ENCODE measurements at regions not wholly inside any gene's neighbourhood (a gene's known extent, or its start where the extent isn't known, plus 50 kb on each side); places are given as distances from the start of the nearest gene placed in this dataset.

GRCh38 chr5:116766470-116766947, 191.9 kb upstream of the SEMA6A start:
- intact Hi-C loops (cut with micrococcal nuclease), result no loop called here

- intact Hi-C loops (cut with micrococcal nuclease), result no loop called here
These were observed 190.8 kb upstream of the SEMA6A start for GRCh38 chr5:116765441-116765840.

GRCh38 chr5:116764941-116765340, 190.3 kb upstream of the SEMA6A start:
- intact Hi-C loops (cut with micrococcal nuclease), result no loop called here

DNA sequence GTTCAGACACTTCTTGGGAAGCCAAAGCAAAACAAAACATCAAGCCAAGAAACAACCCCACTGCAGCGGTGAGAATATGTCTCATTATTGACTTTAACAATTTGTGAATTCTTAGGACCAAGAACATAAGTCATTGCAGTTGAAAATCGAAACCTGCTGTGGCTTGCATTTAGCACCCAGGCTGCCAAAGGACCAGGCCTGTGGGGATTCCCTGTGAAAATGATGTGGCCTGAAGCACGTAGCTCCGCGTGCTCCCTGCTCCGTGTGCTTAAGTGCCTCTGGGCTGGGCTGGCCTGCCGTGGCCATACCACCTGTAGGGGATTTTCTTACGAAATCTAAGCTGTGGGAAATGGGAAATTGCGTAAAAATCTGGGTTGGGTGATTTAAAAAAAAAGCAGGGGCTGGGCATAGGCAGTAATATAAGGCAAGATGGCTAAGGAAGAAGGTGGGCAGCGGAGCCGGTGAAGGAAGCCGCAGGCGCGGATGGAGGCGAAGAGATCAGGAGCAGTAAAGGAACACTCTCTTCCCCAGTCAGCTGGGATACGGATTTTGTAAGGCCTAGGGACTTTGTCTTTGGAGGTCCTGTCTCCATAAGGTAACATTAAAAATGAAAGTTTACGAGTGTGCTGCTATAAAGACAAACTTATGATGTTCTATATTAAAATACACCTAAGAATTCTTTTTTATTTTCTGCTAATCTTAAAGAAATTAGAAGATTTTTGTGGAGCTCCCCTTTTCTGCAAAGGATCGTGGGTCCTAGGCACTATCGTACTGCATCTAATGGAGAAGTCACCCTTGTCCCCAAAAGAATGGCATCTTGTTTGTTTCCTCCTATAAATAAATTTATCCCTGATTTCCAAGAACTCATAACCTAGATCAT, 189.6 kb upstream of the SEMA6A start:
- intact Hi-C loops (cut with micrococcal nuclease), result no loop called here

DNA sequence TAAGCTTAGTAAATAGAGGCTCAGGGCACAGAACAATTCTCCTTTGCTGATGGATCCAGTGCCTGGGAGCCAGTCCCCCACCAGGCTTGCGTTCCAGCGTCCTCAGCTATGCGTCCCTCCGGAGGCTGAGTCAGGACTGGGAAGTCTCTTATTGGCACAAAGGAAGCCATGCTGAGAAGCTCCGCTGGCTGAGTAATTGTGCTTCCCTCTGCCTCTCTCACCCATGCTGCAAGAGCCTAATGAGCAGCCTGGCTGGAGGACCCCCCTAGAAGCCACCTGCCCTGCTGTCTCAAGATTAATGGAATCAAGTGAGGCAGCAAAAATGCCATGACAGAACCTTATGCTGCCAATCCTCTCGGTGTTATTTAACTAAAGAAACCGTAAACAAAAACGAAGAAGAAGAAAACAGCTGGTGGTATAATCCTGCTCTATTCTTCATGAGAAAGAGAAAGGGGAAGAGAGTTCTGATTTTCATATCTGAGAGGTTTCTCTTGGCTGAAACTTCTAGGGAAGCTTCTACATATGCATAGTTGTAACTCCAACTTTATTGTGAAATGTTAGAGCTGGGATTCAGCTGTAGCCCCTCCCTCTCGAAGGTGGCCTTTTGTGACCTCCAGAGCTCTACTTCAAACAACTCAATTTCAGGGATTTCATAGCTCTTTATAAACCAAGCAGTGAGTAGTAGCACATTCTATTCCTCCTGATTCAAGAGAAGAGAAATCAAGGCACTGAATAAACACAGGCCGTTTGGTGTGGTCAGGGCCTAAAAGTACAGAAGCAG, 185.4 kb upstream of the SEMA6A start:
- intact Hi-C loops (cut with micrococcal nuclease), result no loop called here

GRCh38 chr5:116757326-116757725, 182.7 kb upstream of the SEMA6A start:
- intact Hi-C loops (cut with micrococcal nuclease), result no loop called here

- intact Hi-C loops (cut with micrococcal nuclease), result no loop called here
These were observed 181.9 kb upstream of the SEMA6A start for GRCh38 chr5:116756531-116756930.

DNA sequence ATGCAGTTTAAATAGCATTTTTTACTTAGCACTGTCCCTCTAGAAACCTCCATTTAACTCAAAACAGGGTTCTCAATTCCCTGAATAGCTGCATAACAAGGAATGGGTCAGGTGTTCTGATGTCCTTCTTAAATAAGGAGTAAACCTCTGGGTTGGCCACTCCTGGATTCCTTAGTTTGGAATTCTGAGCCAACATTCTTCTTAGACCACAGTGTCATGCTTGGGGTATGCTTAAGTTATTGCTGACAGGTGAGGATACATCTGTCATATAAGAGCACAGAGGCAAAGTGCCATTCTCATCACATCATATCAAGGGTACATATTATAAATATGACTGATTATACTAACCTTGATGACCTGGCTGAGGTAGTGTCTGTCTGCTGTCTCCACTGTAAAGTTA, 179.9 kb upstream of the SEMA6A start:
- intact Hi-C loops (cut with micrococcal nuclease), result no loop called here

DNA sequence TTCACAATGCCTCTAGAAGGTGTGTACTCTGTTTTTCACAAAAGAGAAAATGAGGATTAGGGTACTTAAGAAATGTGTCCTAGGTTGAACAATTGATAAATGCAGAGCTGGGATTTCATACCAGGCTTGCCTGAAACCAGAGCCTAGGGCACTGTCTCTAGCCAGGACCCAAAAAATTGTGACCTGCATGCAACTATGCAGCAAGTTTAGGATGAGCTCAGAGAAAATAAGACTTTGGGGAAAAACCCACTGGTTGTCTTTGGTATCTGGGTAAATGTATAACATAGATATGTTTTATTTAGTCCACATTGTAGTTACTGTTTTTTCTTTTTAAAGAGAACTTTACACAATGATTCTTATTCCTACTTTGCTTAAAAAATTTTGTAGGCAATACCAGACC, 177.1 kb upstream of the SEMA6A start:
- intact Hi-C loops (cut with micrococcal nuclease), result no loop called here

GRCh38 chr5:116750631-116751580, 176.3 kb upstream of the SEMA6A start:
- intact Hi-C loops (cut with micrococcal nuclease), result no loop called here

GRCh38 chr5:116747881-116748280, 173.3 kb upstream of the SEMA6A start:
- intact Hi-C loops (cut with micrococcal nuclease), result no loop called here

- intact Hi-C loops (cut with micrococcal nuclease), result no loop called here
These were observed 172.0 kb upstream of the SEMA6A start for GRCh38 chr5:116746668-116747067.

- intact Hi-C loops (cut with micrococcal nuclease), result no loop called here
These were observed 166.1 kb upstream of the SEMA6A start for GRCh38 chr5:116740771-116741170.

DNA sequence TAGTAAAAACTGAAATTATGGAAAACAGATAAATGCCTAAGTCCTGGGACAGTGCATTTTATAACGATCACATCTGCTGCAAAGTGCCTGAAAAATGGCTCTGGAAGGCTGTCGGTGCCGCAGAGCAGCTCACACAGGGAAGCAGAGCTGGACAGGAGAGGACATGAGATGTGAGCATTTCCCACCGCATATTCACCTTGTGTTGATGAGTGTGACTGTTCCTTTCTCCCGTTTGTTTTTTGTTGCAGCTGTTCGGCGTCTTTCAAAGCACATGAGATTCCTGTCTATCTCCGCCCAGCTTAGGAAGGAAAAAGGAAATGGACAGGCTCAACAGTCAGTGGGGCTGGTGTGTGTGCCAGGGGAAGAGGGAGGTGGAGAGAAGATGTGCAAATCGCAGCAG, 164.9 kb upstream of the SEMA6A start:
- intact Hi-C loops (cut with micrococcal nuclease), result no loop called here

DNA sequence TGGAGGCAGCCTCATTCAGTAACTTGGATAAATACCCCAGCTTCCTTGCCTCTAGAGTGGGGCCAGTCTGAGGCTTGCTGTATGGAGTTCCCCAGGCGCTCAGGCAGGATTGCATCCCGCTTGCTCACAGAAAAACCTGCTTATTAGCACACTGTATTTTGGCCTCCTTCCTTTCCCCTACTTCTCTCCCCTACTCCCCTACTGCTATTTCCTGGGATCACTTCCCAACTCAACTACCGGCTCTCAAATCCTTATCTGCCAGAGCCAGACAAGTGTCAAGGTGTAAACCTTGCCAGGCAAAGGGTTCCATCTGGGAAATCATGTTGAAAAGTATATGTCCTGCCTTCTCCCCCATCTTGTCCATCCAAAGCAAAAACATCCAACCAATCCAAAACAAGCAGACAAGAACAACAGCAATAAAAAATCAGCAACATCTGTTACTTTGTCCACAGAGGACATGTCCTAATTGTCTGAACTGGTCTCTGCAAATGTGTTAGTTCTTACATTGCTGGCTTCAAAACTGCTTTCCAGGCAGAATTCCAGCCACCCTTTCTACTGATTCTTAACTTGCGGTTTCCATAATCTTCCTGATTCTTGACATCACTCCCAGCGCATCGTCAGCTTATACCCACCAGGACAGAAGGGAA, 164.1 kb upstream of the SEMA6A start:
- intact Hi-C loops (cut with micrococcal nuclease), result no loop called here

GRCh38 chr5:116738239-116738614, 163.6 kb upstream of the SEMA6A start:
- intact Hi-C loops (cut with micrococcal nuclease), result no loop called here

- intact Hi-C loops (cut with micrococcal nuclease), result no loop called here
These were observed 162.0 kb upstream of the SEMA6A start for GRCh38 chr5:116736671-116737070.

DNA sequence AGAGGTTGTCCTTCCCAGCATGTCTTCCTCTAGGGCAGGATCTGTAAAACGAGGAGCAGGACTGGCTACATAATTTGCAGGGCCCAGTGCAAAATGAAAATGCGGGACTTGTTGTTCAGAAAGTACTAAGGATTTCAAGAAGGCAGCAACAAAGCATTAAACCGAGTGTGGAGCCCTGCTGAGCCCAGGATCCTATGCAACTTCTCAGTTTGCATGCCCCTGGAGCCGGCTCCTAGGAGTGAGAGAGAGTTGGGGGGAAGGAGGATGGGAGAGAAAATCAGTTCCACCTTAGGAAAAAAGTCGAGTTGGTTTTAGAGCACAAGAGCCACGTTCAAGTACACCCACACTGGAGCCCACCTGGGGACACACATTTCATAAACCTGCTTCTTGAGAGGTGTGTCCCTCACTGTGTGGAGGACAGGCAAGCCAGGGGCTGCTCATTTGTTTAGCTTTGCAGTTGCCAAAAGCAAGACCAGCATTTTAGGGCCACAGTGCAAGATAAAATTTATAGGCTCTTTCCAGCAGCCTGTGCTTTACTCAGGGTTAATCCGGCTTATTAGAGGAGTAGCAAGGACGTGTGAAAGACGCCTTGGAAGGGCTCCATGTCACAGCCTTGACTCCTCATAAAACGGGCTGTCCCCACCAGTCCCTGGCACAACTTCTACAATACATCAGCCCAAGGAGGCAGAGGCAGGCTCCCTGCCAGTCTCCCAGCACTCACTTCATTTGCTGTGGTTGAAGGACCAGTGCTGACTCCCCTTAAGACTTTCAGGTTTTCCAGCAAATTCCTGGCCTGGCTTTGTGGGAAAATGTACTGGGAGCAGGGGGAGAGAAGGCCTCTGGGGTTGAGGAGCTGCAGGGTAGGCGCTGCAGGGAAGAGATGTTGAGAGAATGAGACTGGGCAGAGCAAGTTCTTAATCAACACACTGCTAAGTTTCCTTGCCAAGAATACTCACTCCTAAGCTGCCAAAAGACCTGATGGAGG, 159.7 kb upstream of the SEMA6A start:
- intact Hi-C loops (cut with micrococcal nuclease), result no loop called here

GRCh38 chr5:116732591-116732990, 158.0 kb upstream of the SEMA6A start:
- intact Hi-C loops (cut with micrococcal nuclease), result no loop called here

GRCh38 chr5:116731432-116731831, 156.8 kb upstream of the SEMA6A start:
- intact Hi-C loops (cut with micrococcal nuclease), result no loop called here
